Neural progenitor cell (in vitro differentiated cells): ENCODE measurements at regions not wholly inside any gene's neighbourhood (a gene's known extent, or its start where the extent isn't known, plus 50 kb on each side); places are given as distances from the start of the nearest gene placed in this dataset.

Source experiments
- CTCF ChIP-seq: fragments of 200-600 bp; sonication (generic); IDR thresholded peaks from 2 replicates; pipeline ENCODE4 v1.5.1; 2017; ENCODE audit warnings: antibody characterized with exemption, mild to moderate bottlenecking
- EZH2 ChIP-seq: fragments of 200-600 bp; sonication (generic); IDR thresholded peaks from 2 replicates; pipeline ENCODE4 v1.6.1; 2017; ENCODE audit warnings: antibody characterized with exemption, mild to moderate bottlenecking, moderate library complexity
- EZH2phosphoT487 ChIP-seq: fragments of 200-600 bp; sonication (generic); IDR thresholded peaks from 2 replicates; pipeline ENCODE4 v1.6.1; 2017; ENCODE audit warnings: antibody characterized with exemption

- no peak for TF ChIP-seq CTCF
- no peak for TF ChIP-seq EZH2
- TF ChIP-seq EZH2phosphoT487, result no peak
Observed at GRCh38 chr1:114314576-114314975, 160.9 kb upstream of the SYT6 start.
